OCI-LY3 (cell line): ENCODE measurements at regions not wholly inside any gene's neighbourhood (a gene's known extent, or its start where the extent isn't known, plus 50 kb on each side); places are given as distances from the start of the nearest gene placed in this dataset.

Experiments
- CTCF ChIP-seq: fragments of 200-600, 300-600 bp; sonication (generic); IDR thresholded peaks from 2 replicates; pipeline ENCODE4 v1.5.1; 2014; ENCODE audit warnings: antibody characterized with exemption, low read length, low read depth
- EZH2phosphoT487 ChIP-seq: fragments of 200-600 bp; shearing (Covaris generic); IDR thresholded peaks from 2 replicates; pipeline ENCODE4 v1.6.1; 2018; ENCODE audit warnings: antibody characterized with exemption, mixed run types, low read depth

GRCh38 chr10:54900584-54900983 lies 99.6 kb upstream of the PCDH15 start:
- no peak for TF ChIP-seq CTCF
- TF ChIP-seq EZH2phosphoT487 = no peak
